ENCODE measurements at regions not wholly inside any gene's neighbourhood (a gene's known extent, or its start where the extent isn't known, plus 50 kb on each side); places are given as distances from the start of the nearest gene placed in this dataset.

- TF ChIP-seq GATA2 (IDR thresholded peaks at IDR 0.05; ENCODE audit: low read depth, low read length): 0 out of 2 replicates have a peak, but pooled peaks have one; percentile 6
- TF ChIP-seq GATA3 (IDR thresholded peaks at IDR 0.05; ENCODE audit: low read depth, low read length): no peak
These were observed 76.6 kb downstream of the HSPA13 start for GRCh38 chr21:14306126-14306907.
